Left ventricle myocardium inferior (tissue), 1 donor: ENCODE measurements at regions not wholly inside any gene's neighbourhood (a gene's known extent, or its start where the extent isn't known, plus 50 kb on each side); places are given as distances from the start of the nearest gene placed in this dataset.

Source experiments
- DNase-seq: peaks from one replicate; pipeline ENCODE4 v3.0.0-alpha.2; 2020
- H3K27ac ChIP-seq: fragments of 200-600 bp; replicated peaks from 2 replicates; pipeline ENCODE4 v1.8.0; 2021
- H3K27me3 ChIP-seq: fragments of 200-600 bp; 2 replicates; pipeline ENCODE4 v1.8.0; 2021; ENCODE audit warnings: low read depth
- H3K36me3 ChIP-seq: fragments of 200-600 bp; 2 replicates; pipeline ENCODE4 v1.8.0; 2021
- H3K4me1 ChIP-seq: fragments of 200-600 bp; 2 replicates; pipeline ENCODE4 v1.8.0; 2021
- H3K4me3 ChIP-seq: fragments of 200-600 bp; 2 replicates; pipeline ENCODE4 v1.8.0; 2021; ENCODE audit warnings: mild to moderate bottlenecking, moderate library complexity
- H3K9me3 ChIP-seq: fragments of 200-600 bp; replicated peaks from 2 replicates; pipeline ENCODE4 v1.8.0; 2021
- CTCF ChIP-seq: fragments of 200-600 bp; IDR thresholded peaks from 2 replicates; pipeline ENCODE4 v1.8.0; 2021; ENCODE audit warnings: antibody characterized with exemption, mild to moderate bottlenecking, borderline replicate concordance
- intact Hi-C: fragments of 100-400 bp; cut with micrococcal nuclease; formaldehyde crosslinking; loops from one replicate; pipeline ENCODE4 v1.11.0; 2022
- donor health status: DM: no; HTN: yes; CAD: no; lungs with severe emphysema.

DNA sequence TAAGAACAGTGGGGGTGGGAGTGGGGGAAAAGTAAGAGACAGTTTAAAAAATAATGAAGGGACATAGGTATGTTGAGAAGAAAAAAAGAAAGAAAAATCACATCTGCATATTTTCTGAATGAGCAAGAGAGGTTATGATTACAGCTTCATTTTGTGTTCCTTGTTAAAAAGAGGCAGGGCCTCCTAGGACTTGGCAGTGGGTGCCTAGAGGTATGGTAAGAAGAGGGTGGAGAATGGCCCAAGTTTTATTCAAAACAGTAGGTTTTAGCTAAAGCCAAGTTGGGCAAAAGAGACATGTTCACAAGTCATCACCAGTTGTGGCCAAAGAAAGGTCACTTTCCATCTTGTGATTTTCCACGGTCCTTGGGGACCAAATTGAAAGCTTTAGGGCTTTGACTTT is 643.4 kb downstream of the CCDC171 start:
- intact Hi-C loops, result no loop called here

DNA sequence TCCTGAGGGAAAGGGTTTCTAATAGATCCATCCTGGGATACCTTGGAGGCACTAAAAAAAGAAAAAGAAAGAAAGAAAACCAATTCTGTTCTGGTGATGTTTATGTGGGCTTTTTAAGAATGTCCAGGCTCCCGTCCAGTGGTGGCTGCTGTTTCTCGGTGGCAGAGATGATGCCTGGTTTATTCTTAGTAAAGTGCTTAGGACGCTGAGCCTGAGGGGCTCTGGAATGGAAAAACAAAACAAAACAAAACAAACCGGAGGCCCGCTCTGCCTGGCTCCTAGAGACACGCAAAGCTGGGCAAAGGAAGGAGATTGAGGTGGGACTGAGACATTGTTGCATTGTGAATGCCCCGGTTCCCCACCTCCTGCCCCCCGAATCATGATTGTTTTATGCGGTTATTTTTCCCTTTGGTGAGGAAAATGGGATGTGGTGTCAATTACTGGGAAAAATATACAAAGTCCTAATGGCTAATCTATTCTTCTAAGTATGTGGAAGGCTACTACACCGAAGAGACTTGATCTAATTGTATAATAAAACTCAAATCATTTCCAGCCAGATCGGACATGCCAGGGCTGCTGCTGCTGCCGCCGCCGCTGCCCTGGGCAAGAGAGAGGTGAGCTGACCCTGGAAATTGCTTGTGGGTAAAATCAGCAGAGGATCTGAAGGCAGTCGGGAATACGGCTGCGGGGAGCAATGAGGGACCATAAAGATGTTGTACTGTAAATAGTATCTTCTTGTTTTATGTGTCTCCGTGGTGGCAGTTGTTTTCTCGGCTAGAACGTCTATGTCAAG is 644.9 kb downstream of the CCDC171 start:
- no peak overlapping the region for H3K27ac ChIP-seq
- intact Hi-C loops, result no loop called here
- peaks cover 14% of the 10 kb centered on the region for H3K4me1 ChIP-seq
- H3K9me3 ChIP-seq, result no peaks in the 10 kb centered on the region
- no peak for DNase-seq
- H3K4me3 ChIP-seq, result peak overlapping the region; percentile 10
- no peaks in the 10 kb centered on the region for H3K36me3 ChIP-seq
- TF ChIP-seq CTCF, result no peak
- no peaks in the 10 kb centered on the region for H3K27me3 ChIP-seq

More for the DNA sequence above, 643.4 kb downstream of the CCDC171 start:
- no peak overlapping the region for H3K4me3 ChIP-seq
- no peaks in the 10 kb centered on the region for H3K9me3 ChIP-seq
- no peaks in the 10 kb centered on the region for H3K27me3 ChIP-seq
- H3K27ac ChIP-seq, result no peak overlapping the region
- DNase-seq, result no peak
- no peaks in the 10 kb centered on the region for H3K36me3 ChIP-seq
- no peak for TF ChIP-seq CTCF
- peaks cover 24% of the 10 kb centered on the region for H3K4me1 ChIP-seq

DNA sequence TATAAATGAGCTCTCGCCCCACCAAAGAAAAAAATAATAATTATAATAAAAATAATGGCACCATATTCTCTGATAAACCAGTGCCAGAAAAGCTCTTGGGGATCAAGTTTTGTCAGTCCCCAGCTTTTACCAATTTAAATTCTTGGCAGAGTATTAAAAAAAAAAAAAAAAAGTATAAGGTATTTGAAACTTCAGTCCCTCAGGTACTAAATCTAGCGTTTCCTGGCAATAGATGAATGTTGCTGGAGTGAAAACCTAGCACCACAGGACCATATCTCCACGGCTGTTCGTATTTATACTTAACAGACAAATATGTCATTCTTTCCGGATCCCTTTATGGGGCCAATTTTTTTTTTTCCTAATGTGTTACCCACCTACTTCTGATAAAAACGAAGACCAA is 646.2 kb downstream of the CCDC171 start:
- H3K27me3 ChIP-seq, result no peaks in the 10 kb centered on the region
- DNase-seq, result no peak
- no peaks in the 10 kb centered on the region for H3K36me3 ChIP-seq
- H3K4me3 ChIP-seq, result no peak overlapping the region
- no peaks in the 10 kb centered on the region for H3K9me3 ChIP-seq
- TF ChIP-seq CTCF, result no peak
- intact Hi-C loops, result no loop called here
- H3K4me1 ChIP-seq, result peaks cover 14% of the 10 kb centered on the region
- no peak overlapping the region for H3K27ac ChIP-seq

- TF ChIP-seq CTCF, result no peak
- DNase-seq, result no peak
- H3K4me3 ChIP-seq, result no peak overlapping the region
- no peaks in the 10 kb centered on the region for H3K27me3 ChIP-seq
- H3K4me1 ChIP-seq, result peaks cover 10% of the 10 kb centered on the region
- no peak overlapping the region for H3K27ac ChIP-seq
- no peaks in the 10 kb centered on the region for H3K9me3 ChIP-seq
- H3K36me3 ChIP-seq, result no peaks in the 10 kb centered on the region
- intact Hi-C loops, result no loop called here
Measured at GRCh38 chr9:16202221-16202620, 649.4 kb downstream of the CCDC171 start.

GRCh38 chr9:16202914-16203728 is 650.3 kb downstream of the CCDC171 start:
- no peak for DNase-seq
- peaks cover 1% of the 10 kb centered on the region for H3K4me1 ChIP-seq
- H3K9me3 ChIP-seq, result no peaks in the 10 kb centered on the region
- no peak for TF ChIP-seq CTCF
- H3K4me3 ChIP-seq, result no peak overlapping the region
- H3K27ac ChIP-seq, result no peak overlapping the region
- H3K27me3 ChIP-seq, result no peaks in the 10 kb centered on the region
- H3K36me3 ChIP-seq, result no peaks in the 10 kb centered on the region
- intact Hi-C loops, result no loop called here
